Activated CD8-positive, alpha-beta memory T cell treated with anti-CD3 and anti-CD28 coated beads for 24 hours (primary cell): ENCODE measurements at regions not wholly inside any gene's neighbourhood (a gene's known extent, or its start where the extent isn't known, plus 50 kb on each side); places are given as distances from the start of the nearest gene placed in this dataset.

Experiments used
- DNase-seq: peaks from one replicate; pipeline ENCODE4 v3.0.0-alpha.2; 2020

GRCh38 chr5:154588091-154588774, 110.2 kb upstream of the HAND1 start:
- DNase-seq = no peak

GRCh38 chr5:154587123-154588026, 109.3 kb upstream of the HAND1 start:
- no peak for DNase-seq

GRCh38 chr5:154583671-154584177, 105.7 kb upstream of the HAND1 start:
- no peak for DNase-seq

GRCh38 chr5:154580422-154580821, 102.4 kb upstream of the HAND1 start:
- no peak for DNase-seq

- DNase-seq = no peak
Observed at GRCh38 chr5:154577416-154577815, 99.4 kb upstream of the HAND1 start.

GRCh38 chr5:154576429-154576806, 98.4 kb upstream of the HAND1 start:
- no peak for DNase-seq

GRCh38 chr5:154575546-154576428, 97.8 kb upstream of the HAND1 start:
- no peak for DNase-seq

GRCh38 chr5:154573011-154573410, 95.0 kb upstream of the HAND1 start:
- DNase-seq = no peak

- no peak for DNase-seq
Observed at GRCh38 chr5:154571325-154572035, 93.5 kb upstream of the HAND1 start.

- DNase-seq = no peak
Observed at GRCh38 chr5:154570572-154571324, 92.7 kb upstream of the HAND1 start.

GRCh38 chr5:154568589-154568988, 90.6 kb upstream of the HAND1 start:
- DNase-seq = no peak

- no peak for DNase-seq
Observed at GRCh38 chr5:154567155-154567554, 89.1 kb upstream of the HAND1 start.

- DNase-seq = no peak
Observed at GRCh38 chr5:154566146-154566680, 88.2 kb upstream of the HAND1 start.

GRCh38 chr5:154565123-154565522, 87.1 kb upstream of the HAND1 start:
- DNase-seq = no peak

GRCh38 chr5:154562244-154562880, 84.3 kb upstream of the HAND1 start:
- DNase-seq = no peak

- no peak for DNase-seq
Observed at GRCh38 chr5:154559398-154560276, 81.6 kb upstream of the HAND1 start.

- no peak for DNase-seq
Observed at GRCh38 chr5:154557548-154557947, 79.5 kb upstream of the HAND1 start.

GRCh38 chr5:154547551-154547950, 69.5 kb upstream of the HAND1 start:
- DNase-seq = no peak

- no peak for DNase-seq
Observed at GRCh38 chr5:154546719-154547118, 68.7 kb upstream of the HAND1 start.

GRCh38 chr5:154544646-154545045, 66.6 kb upstream of the HAND1 start:
- no peak for DNase-seq
